NCI-H1092 treated with DMSO at 0.1 percent for 48 hours (cell line): ENCODE measurements at regions not wholly inside any gene's neighbourhood (a gene's known extent, or its start where the extent isn't known, plus 50 kb on each side); places are given as distances from the start of the nearest gene placed in this dataset.

Experiments used
- DNase-seq: peaks from one replicate; lab custom pipeline; 2025; lab: John Stamatoyannopoulos, UW

GRCh38 chrY:15648198-15648597 is 1123.9 kb downstream of the NLGN4Y start:
- DNase-seq, result no peak

GRCh38 chrY:15650056-15650455 is 1125.7 kb downstream of the NLGN4Y start:
- DNase-seq, result no peak

GRCh38 chrY:15688531-15688930 is 1164.2 kb downstream of the NLGN4Y start:
- DNase-seq, result no peak

- no peak for DNase-seq
Observed at GRCh38 chrY:15689994-15690393, 1165.7 kb downstream of the NLGN4Y start.

- peak; percentile 3 for DNase-seq
Observed at GRCh38 chrY:15702131-15702530, 1177.8 kb downstream of the NLGN4Y start.

- DNase-seq, result no peak
Observed at GRCh38 chrY:15704906-15705305, 1180.6 kb downstream of the NLGN4Y start.

- no peak for DNase-seq
Observed at GRCh38 chrY:15749533-15750433, 1225.5 kb downstream of the NLGN4Y start.

- DNase-seq, result no peak
Observed at GRCh38 chrY:15751001-15751400, 1226.7 kb downstream of the NLGN4Y start.

- no peak for DNase-seq
Observed at GRCh38 chrY:15756266-15756665, 1231.9 kb downstream of the NLGN4Y start.

GRCh38 chrY:15773579-15773978 is 1249.2 kb downstream of the NLGN4Y start:
- DNase-seq, result peak; percentile 0

GRCh38 chrY:15775880-15776279 is 1251.6 kb downstream of the NLGN4Y start:
- no peak for DNase-seq

- DNase-seq, result no peak
Observed at GRCh38 chrY:15779891-15780290, 1255.6 kb downstream of the NLGN4Y start.

GRCh38 chrY:15800021-15800420 is 1275.7 kb downstream of the NLGN4Y start:
- DNase-seq, result no peak

- no peak for DNase-seq
Observed at GRCh38 chrY:15805985-15806384, 1281.7 kb downstream of the NLGN4Y start.

GRCh38 chrY:15814241-15814640 is 1289.9 kb downstream of the NLGN4Y start:
- DNase-seq, result no peak
